Astrocyte of the hippocampus (primary cell): ENCODE measurements at regions not wholly inside any gene's neighbourhood (a gene's known extent, or its start where the extent isn't known, plus 50 kb on each side); places are given as distances from the start of the nearest gene placed in this dataset.

Source experiments
- DNase-seq: peaks from one replicate; pipeline ENCODE4 v3.0.0; 2011; ENCODE audit warnings: low read depth, low spot score

- DNase-seq = no peak
These were observed 143.3 kb downstream of the FTCDNL1 start for GRCh38 chr2:199707593-199708185.

- DNase-seq = no peak
These were observed 145.5 kb downstream of the FTCDNL1 start for GRCh38 chr2:199705538-199705937.

GRCh38 chr2:199704358-199705238 lies 146.4 kb downstream of the FTCDNL1 start:
- peak; percentile 25 for DNase-seq

- DNase-seq = no peak
These were observed 147.8 kb downstream of the FTCDNL1 start for GRCh38 chr2:199703199-199703598.

- no peak for DNase-seq
These were observed 153.5 kb downstream of the FTCDNL1 start for GRCh38 chr2:199697469-199697868.

GRCh38 chr2:199696048-199696447 lies 154.9 kb downstream of the FTCDNL1 start:
- no peak for DNase-seq

- DNase-seq = peak; percentile 38
These were observed 157.1 kb downstream of the FTCDNL1 start for GRCh38 chr2:199693861-199694260.

- DNase-seq = peak; percentile 44
These were observed 158.5 kb downstream of the FTCDNL1 start for GRCh38 chr2:199692489-199692888.

GRCh38 chr2:199690225-199690624 lies 160.8 kb downstream of the FTCDNL1 start:
- DNase-seq = no peak

- DNase-seq = no peak
These were observed 165.3 kb downstream of the FTCDNL1 start for GRCh38 chr2:199685669-199686068.

GRCh38 chr2:199684832-199685231 lies 166.2 kb downstream of the FTCDNL1 start:
- no peak for DNase-seq

- DNase-seq = no peak
These were observed 166.8 kb downstream of the FTCDNL1 start for GRCh38 chr2:199684168-199684567.

- DNase-seq = no peak
These were observed 169.0 kb downstream of the FTCDNL1 start for GRCh38 chr2:199682001-199682400.

- DNase-seq = no peak
These were observed 170.5 kb downstream of the FTCDNL1 start for GRCh38 chr2:199680482-199680881.

- DNase-seq = no peak
These were observed 171.1 kb downstream of the FTCDNL1 start for GRCh38 chr2:199679883-199680282.

- DNase-seq = no peak
These were observed 173.1 kb downstream of the FTCDNL1 start for GRCh38 chr2:199677881-199678280.

- DNase-seq = no peak
These were observed 182.3 kb downstream of the FTCDNL1 start for GRCh38 chr2:199668645-199669044.

- DNase-seq = no peak
These were observed 187.8 kb downstream of the FTCDNL1 start for GRCh38 chr2:199663157-199663556.

- DNase-seq = no peak
These were observed 188.7 kb downstream of the FTCDNL1 start for GRCh38 chr2:199662255-199662654.

- DNase-seq = no peak
These were observed 190.8 kb downstream of the FTCDNL1 start for GRCh38 chr2:199660167-199660566.

- peak; percentile 76 for DNase-seq
These were observed 191.8 kb downstream of the FTCDNL1 start for GRCh38 chr2:199659207-199659606.

- DNase-seq = no peak
These were observed 188.7 kb upstream of the SATB2 start for GRCh38 chr2:199646439-199646838.

- DNase-seq = no peak
These were observed 173.4 kb upstream of the SATB2 start for GRCh38 chr2:199631129-199631528.
